HG03457 (cell line): ENCODE measurements at regions not wholly inside any gene's neighbourhood (a gene's known extent, or its start where the extent isn't known, plus 50 kb on each side); places are given as distances from the start of the nearest gene placed in this dataset.
"Not testable (repeated sequence)": the region's sequence is repeated elsewhere in the genome, so short reads cannot be mapped to it uniquely, and the experiment has no call there.

ENCODE experiments used
- ATAC-seq: cut with Tn5 transposase; IDR thresholded peaks from one replicate; pipeline ENCODE4 v1.9.1; 2021; ENCODE audit warnings: moderate number of reproducible peaks; ENCODE audit not compliant: unreplicated experiment

DNA sequence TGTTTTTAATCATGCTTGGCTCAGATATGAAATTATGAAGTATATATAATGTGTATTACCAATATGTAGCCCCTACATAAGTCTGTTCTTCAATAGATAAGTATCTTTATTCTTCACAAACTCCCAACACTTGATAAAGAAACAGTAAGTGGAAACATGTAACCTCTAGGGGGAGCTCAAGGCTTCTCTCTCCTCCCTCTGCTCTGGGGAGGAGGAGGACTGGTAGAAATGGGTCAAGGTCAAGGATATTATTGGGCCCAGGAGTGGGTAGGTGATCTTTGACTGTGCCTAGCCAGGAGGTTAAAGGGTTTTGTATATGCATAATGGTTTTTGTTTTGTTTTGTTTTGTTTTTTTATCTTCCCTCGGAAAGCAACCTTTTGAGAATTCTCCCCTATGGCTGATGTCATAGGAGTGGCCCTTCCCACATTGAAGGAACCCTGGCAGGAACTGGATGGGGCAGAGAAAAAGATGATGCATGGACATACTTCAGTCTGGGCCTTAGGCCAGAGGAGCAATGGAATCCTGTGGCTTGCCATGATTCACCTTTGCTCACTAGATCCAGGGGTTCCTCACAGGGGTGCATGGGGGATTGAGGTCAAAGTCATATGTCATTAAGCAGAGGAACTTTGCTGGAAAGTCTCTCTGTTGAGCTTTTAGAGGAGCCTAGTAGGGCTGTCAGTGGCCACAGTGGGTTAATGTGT, 460.3 kb downstream of the MID1IP1 start:
- no peak for ATAC-seq

DNA sequence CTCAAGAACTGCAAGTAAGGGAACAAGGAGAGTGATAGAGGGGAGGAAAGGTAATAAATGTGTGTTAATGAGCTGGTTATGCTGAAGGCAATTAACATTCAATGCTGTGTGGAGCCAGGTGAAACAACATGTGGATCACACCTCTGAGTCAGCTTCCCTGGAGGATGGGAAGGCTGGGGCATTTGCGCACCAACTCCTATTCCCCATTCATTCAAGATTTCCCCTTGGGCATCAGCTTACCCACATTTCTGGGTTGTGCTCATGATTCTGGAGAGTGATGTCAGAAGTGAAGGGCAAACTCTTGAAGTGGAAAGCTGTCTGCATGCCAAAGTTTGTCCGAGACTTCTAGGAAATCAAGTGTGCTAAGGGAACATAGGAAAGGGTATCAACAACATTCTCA, 461.4 kb downstream of the MID1IP1 start:
- no peak for ATAC-seq

DNA sequence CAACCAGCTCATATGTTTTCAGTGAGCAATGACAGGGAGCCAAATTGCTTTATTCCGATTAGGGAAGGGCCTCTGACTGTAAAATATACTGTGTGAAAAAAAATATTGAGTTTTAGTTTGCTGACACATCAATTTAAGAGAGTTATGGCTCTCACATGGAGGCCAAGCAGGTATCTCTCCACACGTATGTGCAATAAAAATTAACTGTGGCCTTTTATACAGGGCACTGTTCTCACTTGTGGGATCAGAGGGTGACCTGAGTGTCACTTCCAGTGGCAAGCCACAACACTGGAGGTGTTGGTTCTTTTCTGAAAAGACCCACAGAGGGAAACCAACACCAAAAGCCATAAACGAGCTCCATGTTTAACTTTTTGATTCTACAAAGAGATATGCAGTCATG, 462.8 kb downstream of the MID1IP1 start:
- no peak for ATAC-seq

DNA sequence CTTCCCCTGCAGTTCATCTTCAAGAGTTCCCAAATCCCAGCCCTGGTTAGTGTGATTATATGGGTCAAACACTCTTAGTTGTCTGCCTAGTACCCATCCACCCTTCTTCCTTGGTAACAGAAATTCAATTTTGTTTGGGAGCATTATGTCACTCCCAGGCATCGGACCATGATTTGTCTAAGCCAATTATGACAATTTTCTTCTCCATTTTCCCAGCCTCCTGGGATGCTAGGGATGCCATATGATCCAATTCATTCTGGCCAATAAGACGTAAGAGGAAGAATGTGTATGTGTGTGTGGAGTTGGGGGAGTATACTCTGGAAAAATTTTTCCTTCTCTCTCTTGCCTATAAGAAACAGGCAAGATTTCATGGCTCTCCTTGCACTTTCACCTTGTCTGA, 465.9 kb downstream of the MID1IP1 start:
- ATAC-seq, result no peak

DNA sequence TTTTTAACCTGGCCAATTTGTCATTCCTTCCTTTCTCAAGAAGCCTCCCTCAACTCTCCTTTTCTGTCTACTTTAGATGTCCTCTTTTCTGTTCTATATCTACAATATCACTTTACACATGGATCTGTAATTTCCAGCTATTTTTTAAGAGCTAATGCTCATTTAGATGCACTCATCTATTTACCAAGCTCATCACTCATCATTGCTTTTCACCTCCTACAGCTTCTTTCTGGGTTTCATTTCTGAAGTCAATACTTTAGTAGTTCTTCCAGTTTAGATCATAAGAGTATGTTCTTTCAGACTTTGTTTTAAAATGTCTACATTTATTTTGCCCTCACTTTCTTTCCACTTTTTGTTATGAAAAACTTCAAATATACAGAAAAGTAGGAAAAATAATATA, 466.9 kb downstream of the MID1IP1 start:
- ATAC-seq, result no peak

DNA sequence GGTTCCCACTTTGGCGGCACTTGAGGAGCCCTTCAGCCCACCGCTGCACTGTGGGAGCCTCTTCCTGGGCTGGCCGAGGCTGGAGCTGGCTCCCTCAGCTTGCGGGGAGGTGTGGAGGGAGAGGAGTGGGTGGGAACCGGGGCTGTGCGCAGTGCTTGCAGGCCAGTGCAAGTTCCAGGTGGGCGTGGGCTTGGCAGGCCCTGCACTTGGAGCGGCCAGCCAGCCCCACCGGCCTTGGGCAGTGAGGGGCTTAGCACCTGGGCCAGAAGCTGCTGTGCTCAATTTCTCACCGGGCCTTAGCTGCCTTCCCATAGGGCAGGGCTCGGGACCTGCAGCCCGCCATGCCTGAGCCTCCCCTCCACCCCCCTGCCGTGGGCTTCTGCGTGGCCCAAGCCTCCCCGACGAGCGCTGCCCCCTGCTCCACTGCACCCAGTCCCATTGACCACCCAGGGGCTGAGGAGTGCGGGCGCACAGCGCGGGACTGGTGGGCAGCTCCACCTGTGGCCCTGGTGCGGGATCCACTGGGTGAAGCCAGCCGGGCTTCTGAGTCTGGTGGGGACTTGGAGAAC, 474.3 kb downstream of the MID1IP1 start:
- ATAC-seq, result no peak

DNA sequence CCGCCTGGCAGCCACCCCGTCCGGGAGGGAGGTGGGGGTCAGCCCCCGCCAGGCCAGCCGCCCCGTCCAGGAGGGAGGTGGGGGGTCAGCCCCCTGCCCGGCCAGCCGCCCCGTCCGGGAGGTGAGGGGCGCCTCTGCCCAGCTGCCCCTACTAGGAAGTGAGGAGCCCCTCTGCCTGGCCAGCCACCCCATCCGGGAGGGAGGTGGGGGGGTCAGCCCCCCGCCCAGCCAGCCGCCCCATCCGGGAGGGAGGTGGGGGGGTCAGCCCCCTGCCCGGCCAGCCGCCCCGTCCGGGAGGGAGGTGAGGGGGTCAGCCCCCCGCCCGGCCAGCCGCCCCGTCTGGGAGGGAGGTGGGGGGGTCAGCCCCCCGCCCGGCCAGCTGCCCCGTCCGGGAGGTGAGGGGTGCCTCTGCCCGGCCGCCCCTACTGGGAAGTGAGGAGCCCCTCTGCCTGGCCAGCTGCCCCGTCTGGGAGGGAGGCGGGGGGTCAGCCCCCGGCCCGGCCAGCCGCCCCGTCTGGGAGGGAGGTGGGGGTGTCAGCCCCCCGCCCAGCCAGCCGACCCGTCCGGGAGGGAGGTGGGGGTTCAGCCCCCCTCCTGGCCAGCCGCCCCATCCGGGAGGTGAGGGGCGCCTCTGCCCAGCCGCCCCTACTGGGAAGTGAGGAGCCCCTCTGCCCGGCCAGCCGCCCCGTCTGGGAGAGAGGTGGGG, 476.6 kb downstream of the MID1IP1 start:
- not testable (repeated sequence) for ATAC-seq

DNA sequence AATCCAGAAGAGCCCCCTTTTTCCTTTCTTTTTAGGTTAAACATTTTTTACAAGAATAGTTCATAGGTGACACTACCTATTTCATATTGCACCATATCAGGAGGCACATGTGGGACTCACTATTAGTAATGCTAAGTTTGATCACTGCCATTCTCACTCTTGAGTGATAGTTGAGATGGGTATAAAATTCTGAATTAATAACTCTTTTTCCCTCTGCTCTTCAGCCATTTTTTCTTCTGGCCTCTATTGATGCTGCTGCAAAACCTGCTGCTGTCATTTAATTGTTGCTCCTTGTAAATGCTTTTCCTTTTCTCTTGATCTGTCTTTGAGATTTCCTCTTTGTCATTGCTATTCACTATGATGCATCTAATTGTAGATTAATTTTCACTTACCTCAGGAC, 482.0 kb downstream of the MID1IP1 start:
- ATAC-seq, result no peak

DNA sequence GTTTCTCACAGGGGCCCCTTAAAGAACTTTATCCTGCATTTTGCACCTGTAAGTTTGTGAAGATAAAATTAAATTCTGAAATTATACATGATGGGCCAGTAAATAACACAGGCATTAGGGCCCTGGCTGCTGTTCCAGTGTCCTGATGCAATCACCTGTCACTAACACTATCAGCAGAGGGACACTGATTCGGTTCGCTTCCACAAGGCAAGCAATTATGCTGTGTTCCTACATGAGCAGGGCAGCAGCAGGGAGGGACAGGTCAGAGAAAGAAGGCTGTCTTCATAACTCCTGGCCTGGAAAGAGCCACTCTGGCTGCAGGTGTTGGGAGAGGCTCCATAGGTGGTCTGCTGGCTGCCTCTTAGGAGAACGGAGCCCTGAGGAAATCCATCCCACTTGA, 487.3 kb downstream of the MID1IP1 start:
- no peak for ATAC-seq

DNA sequence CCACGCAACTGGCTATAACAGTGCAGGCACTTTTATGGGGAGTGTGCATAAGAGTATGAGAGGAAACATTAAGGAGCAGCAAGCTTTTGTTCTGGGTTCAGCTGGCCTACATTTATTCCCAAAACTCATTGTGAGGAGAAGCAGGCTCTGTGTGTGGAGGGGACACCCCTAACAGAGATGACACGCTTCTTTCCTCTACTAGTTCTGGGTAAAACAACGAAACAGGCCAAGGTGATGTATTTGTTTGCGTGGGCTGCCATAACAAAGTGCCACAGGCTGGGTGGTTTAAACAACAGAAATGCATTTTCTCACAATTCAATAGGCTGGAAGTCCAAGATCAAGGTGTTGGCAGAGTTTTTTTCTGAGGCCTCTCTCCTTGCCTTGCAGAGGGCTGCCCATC, 488.6 kb downstream of the MID1IP1 start:
- no peak for ATAC-seq

DNA sequence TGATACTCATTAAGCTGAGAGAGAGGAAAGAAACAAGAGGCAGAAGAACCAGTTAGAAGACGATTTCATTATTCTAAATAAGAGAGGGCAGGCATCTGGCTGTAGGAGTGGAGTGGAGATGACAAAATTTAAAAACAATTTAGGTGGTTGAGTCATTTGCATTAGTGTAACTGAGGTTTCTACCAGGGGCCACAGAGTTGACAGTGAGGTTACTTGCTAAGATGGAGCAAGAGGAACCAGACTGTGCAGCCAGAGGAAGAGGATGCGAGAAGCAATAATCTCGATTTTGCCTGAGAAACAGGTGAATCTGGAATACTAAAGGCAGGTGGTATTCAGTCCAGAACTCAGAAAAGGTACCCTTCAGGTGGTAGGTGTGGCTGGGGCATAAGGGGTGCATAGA, 491.9 kb downstream of the MID1IP1 start:
- no peak for ATAC-seq

DNA sequence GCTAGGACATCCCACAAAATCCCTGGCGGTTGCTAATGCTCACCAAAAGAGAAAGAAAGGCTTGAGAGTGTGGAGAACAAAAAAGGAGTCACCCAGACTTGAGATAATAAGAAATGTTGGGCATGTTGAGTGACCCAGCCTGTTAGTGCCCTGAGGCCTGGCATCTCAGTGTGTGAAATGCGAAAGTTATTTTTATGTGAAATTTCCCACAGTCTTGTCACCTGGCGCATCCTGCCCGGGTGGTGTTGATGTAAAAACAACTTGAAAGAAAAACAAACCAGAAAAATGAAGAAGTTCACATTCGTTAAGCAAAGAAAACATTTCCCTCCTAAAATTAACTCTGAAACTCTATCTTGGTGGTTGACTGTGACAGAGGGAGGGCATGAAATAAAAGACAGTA, 495.2 kb downstream of the MID1IP1 start:
- no peak for ATAC-seq

DNA sequence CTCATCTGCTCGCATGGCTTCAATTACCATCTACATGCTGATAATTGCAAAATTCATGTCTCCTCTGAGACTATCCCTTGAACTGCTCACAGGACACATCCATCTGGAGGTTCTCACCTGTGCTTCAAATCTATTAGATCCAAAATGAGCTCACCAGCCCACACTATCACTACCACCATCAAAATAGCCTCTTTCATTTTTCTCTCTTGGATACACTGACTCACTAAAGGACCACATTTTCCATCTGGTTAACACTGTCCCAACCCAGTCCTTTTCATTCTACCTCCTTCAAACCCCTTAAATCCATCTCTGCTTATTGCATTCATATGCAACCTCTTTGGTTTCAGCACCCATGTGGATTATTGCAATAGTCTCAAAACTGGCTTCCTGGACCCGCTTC, 497.6 kb downstream of the MID1IP1 start:
- ATAC-seq, result no peak

DNA sequence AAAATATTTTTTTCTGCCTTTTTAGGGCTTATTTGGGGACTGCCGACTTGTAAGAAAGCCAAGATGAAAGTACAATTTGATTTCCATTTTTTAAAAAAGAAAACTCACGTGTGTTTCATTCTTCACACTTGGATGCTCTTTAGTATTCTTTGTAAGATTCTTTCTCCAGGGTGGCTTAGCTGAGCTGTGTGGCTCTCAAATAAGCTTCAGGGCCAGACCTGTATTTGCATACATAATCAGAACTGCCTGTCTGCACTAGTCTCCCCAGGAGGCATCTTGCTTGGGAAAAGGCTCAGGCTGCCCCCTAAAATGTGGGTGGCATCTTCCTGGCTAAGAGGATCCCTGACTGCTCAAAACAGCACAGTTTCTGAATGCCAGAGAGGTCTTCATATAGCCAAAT, 498.4 kb downstream of the MID1IP1 start:
- ATAC-seq, result no peak

DNA sequence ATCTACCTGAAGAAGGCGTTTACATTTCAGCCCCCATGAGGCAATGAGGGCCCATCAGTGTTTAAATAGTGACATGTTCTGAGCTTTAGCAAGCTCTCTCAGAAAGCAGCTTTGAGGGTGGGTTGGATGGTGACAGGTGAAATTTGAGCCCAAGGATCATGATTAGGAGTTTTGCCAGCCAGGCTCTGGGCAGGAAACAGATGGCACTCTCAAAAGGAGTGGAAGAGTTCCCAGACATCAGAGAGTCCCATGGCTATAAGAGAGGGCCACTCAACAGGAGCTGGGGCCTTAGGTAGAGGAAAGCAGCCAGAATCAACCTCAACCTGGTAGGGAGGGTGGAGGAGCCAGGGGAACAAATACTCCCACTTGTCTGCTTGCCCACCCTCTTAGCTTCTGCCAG, 499.8 kb downstream of the MID1IP1 start:
- no peak for ATAC-seq

DNA sequence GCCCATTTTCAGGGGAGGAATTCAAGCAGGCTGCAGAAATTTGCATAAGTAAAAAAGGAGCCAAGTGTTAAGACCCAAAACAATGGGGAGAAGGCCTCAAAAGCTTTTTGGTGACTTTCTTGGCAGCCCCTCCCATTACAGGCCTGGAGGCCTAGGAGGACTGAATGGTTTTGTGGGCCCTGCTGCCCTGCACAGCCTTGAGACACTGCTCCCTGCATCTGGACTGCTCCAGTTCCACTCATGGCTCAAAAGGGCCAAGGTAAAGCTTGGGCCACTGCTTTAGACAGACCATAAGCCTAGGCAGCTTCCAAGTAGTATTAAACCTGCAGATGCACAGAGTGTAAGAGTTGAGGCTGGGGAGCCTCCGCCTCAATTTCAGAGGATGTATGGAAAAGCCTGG, 501.6 kb downstream of the MID1IP1 start:
- no peak for ATAC-seq

DNA sequence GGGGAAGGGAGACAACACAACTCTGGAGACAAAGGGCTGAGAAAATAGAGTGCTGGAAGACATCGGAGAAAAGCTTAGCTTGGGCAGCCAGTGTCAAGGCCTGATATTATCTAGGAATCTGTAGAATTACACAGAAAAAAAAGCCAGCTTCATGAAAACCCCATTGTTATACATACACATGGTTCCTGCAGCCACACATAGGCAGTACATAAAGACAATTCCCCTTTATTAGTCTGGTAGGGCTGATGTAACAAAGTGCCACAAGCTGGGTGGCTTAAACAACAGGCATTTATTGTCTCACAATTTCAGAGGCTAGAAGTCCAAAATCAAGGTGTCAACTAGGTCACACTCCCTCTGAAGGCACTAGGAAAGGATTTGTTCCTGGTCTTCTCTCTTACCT, 503.5 kb downstream of the MID1IP1 start:
- ATAC-seq, result no peak

DNA sequence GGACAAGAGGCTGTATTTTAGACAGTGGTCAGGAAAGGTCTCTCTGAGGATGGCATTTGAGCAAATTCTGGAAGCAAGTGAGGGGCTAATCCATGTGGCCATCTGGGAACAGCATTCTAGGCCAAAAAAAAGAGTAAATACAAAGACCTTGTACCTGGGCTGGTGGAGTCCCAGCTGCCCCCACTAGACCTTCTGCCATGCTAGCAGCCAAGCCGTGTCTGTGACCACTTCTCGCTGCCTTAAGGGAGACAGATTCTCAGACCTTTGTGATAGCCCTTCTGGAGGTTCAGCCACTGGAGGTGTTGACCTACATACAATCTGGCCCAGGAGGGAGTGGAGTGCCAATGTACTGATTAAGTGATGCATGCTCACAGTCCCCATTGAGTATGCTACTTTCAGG, 506.2 kb downstream of the MID1IP1 start:
- no peak for ATAC-seq

DNA sequence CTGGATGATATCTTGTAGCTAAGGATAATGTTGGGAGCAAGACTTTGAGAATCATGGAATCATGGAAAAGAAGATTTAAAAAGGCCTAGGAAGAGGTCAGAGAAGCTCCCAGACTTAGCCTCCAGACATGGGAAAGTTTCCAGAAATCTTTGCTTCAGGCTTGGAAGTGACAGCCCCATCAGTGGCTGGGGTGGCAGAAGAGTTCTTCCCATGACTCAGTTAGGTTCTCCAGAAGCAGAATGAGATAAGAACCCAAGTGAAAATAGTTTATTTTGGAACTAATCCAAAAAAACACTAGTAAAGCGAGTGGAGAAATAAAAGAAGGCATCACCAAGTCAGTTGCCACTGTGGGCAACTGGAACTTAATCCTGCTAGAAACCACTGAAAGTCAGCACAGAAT, 506.9 kb downstream of the MID1IP1 start:
- no peak for ATAC-seq

DNA sequence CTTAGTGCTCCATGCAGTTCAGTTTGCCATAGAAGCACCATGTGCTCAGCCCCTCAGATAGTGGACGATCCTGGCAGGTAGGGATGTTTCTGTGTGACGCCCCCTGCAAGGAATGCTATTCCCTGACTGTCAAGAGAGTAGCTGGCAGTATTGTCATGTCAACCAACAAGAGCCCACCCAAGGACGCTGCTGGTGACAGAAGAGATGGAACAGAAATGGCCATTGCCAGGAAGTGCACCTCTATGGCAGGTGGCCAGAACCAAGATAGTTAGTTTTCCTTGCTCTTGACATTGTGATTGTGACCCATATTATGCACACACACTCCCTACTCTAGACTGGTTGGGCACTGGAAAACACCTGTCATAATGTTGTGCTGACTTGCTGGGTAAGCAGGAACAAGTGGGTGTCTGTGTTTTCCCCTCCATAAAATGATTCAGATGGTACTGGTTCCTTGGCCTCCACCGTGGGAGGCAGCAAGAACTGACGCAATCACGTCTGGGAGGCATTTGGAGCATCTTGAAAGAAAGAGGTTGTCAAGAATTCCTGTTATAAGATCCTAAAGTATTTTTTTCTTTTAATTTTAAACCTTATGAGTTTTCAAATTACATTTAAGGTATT, 507.9 kb downstream of the MID1IP1 start:
- no peak for ATAC-seq

DNA sequence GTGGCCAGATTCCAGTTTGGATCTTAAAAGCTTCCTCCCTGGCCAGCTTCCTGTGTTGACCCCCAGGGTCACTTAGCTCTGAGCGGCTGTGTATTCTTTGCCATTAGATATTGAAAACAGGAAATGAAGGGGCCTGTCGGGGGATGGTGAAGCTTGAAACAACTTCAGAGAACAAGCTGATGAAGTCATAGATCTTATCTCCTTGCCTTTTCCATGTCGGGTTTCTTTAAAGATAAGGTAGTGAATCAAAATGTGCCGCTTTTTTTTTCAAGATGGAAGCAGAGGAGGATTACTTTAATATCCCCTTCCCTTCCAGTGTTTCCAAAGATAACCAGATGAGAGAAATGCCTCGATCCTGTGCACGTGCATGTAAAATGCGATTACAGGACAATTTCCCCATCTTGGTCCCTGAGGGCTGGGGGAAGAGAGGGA, 508.5 kb downstream of the MID1IP1 start:
- no peak for ATAC-seq

DNA sequence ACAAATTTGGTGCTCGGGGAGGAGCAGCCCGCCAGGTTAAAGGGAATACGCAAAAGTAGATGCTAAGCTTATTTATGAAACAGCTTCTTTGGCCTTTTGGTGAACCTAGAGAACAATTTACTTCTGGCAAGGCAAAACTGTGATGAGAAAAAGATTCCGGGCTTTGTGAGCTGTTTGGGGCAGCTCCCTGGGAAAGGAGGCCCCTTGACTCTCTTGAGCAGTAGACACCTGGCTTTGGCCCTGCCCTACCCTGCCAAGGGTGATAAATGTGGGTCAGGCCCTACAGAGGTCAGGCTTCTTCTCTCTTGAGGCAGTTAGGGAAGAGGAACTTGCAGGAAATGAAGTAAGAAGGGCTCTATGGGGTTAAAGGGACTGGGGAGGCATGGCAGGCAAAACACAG, 509.6 kb downstream of the MID1IP1 start:
- no peak for ATAC-seq
